Neural cell (in vitro differentiated cells): ENCODE measurements at regions not wholly inside any gene's neighbourhood (a gene's known extent, or its start where the extent isn't known, plus 50 kb on each side); places are given as distances from the start of the nearest gene placed in this dataset.

Experiments
- H2AFZ ChIP-seq: fragments of 200-600, 300-800 bp; sonication (generic), shearing (Covaris generic); 2 replicates; pipeline ENCODE4 v1.6.0; 2014; ENCODE audit warnings: low read depth, mild to moderate bottlenecking, antibody characterized with exemption, low read length, moderate library complexity
- H3F3A ChIP-seq: fragments of 200-600 bp; shearing (Covaris generic); 2 replicates; pipeline ENCODE4 v1.6.1; 2016; ENCODE audit warnings: mild to moderate bottlenecking, moderate library complexity, mixed read lengths, antibody characterized with exemption, low read length; ENCODE audit not compliant: insufficient read depth, poor library complexity, severe bottlenecking
- H3K27ac ChIP-seq: fragments of 200-600, 300-800 bp; sonication (generic), shearing (Covaris generic); 2 replicates; pipeline ENCODE4 v1.5.1; 2014; ENCODE audit warnings: mild to moderate bottlenecking, low read length, moderate library complexity
- H3K27me3 ChIP-seq: fragments of 300-800, 200-600 bp; sonication (generic), shearing (Covaris generic); 2 replicates; pipeline ENCODE4 v1.6.0; 2014; ENCODE audit warnings: mild to moderate bottlenecking, low read depth, low read length, moderate library complexity; ENCODE audit not compliant: insufficient read depth
- H3K36me3 ChIP-seq: fragments of 300-800, 200-600 bp; sonication (generic), shearing (Covaris generic); 2 replicates; pipeline ENCODE4 v1.5.1; 2014; ENCODE audit warnings: mild to moderate bottlenecking, antibody characterized with exemption, low read length, moderate library complexity; ENCODE audit not compliant: insufficient read depth
- H3K4me2 ChIP-seq: fragments of 300-800, 200-600 bp; sonication (generic), shearing (Covaris generic); 2 replicates; pipeline ENCODE4 v1.6.0; 2014; ENCODE audit warnings: mild to moderate bottlenecking, low read length
- H3K4me3 ChIP-seq: fragments of 300-800, 200-600 bp; sonication (generic), shearing (Covaris generic); 2 replicates; pipeline ENCODE4 v1.5.1; 2014; ENCODE audit warnings: mild to moderate bottlenecking, low read length, moderate library complexity
- H3K79me2 ChIP-seq: fragments of 200-600 bp; shearing (Covaris generic); replicated peaks from 2 replicates; pipeline ENCODE4 v1.6.0; 2014; ENCODE audit warnings: mild to moderate bottlenecking, low read length, moderate library complexity; ENCODE audit not compliant: insufficient read depth
- H3K9ac ChIP-seq: fragments of 300-800, 200-600 bp; sonication (generic), shearing (Covaris generic); 2 replicates; pipeline ENCODE4 v1.6.1; 2016; ENCODE audit warnings: mild to moderate bottlenecking, low read length, mixed read lengths
- H3K9me2 ChIP-seq: fragments of 200-600 bp; shearing (Covaris generic); 2 replicates; pipeline ENCODE4 v1.6.1; 2016; ENCODE audit warnings: mild to moderate bottlenecking, low read length, mixed read lengths; ENCODE audit not compliant: insufficient read depth
- H3K9me3 ChIP-seq: fragments of 200-600, 300-800 bp; sonication (generic), shearing (Covaris generic); 2 replicates; pipeline ENCODE4 v1.6.1; 2016; ENCODE audit warnings: mild to moderate bottlenecking, mixed run types, low read length, moderate library complexity, mixed read lengths
- H4K20me1 ChIP-seq: fragments of 200-600 bp; shearing (Covaris generic); 2 replicates; pipeline ENCODE4 v1.6.1; 2016; ENCODE audit warnings: mild to moderate bottlenecking, mixed run types; ENCODE audit not compliant: insufficient read depth
- EP300 ChIP-seq: fragments of 450-650 bp; conservative IDR thresholded peaks from 2 replicates; pipeline ENCODE4 v1.6.1; 2014; ENCODE audit warnings: antibody characterized with exemption, mild to moderate bottlenecking, moderate library complexity; ENCODE audit not compliant: poor library complexity, severe bottlenecking
- EZH2 ChIP-seq: fragments of 200-600, 300-800 bp; shearing (Covaris generic), sonication (generic); IDR thresholded peaks from 2 replicates; pipeline ENCODE4 v1.6.1; 2014; ENCODE audit warnings: antibody characterized with exemption, low read length, borderline replicate concordance, mild to moderate bottlenecking; ENCODE audit not compliant: insufficient read depth, poor library complexity, severe bottlenecking
- MXI1 ChIP-seq: fragments of 450-650 bp; conservative IDR thresholded peaks from 2 replicates; pipeline ENCODE4 v1.6.1; 2014; ENCODE audit warnings: antibody characterized with exemption, mild to moderate bottlenecking; ENCODE audit not compliant: poor library complexity, severe bottlenecking
- POLR2AphosphoS5 ChIP-seq: IDR thresholded peaks from 2 replicates; pipeline ENCODE4 v1.6.1; 2012
- RAD21 ChIP-seq: fragments of 450-650 bp; conservative IDR thresholded peaks from 2 replicates; pipeline ENCODE4 v1.6.1; 2014; ENCODE audit warnings: antibody characterized with exemption, mild to moderate bottlenecking, moderate library complexity
- SMC3 ChIP-seq: fragments of 450-650 bp; conservative IDR thresholded peaks from 2 replicates; pipeline ENCODE4 v1.6.1; 2014; ENCODE audit warnings: antibody characterized with exemption, mild to moderate bottlenecking, moderate library complexity; ENCODE audit not compliant: poor library complexity
- TAF1 ChIP-seq: IDR thresholded peaks from 2 replicates; pipeline ENCODE4 v1.6.1; 2012; ENCODE audit warnings: low read depth
- TF ChIP-seq, protein P1 (sequence below): IDR thresholded peaks from 2 replicates; pipeline ENCODE4 v1.6.1; 2012; ENCODE audit warnings: borderline replicate concordance
- TF ChIP-seq, protein P2 (sequence below): fragments of 450-650 bp; IDR thresholded peaks from 2 replicates; pipeline ENCODE4 v1.5.1; 2014; ENCODE audit warnings: antibody characterized with exemption, mild to moderate bottlenecking, moderate library complexity; ENCODE audit not compliant: poor library complexity, severe bottlenecking

DNA sequence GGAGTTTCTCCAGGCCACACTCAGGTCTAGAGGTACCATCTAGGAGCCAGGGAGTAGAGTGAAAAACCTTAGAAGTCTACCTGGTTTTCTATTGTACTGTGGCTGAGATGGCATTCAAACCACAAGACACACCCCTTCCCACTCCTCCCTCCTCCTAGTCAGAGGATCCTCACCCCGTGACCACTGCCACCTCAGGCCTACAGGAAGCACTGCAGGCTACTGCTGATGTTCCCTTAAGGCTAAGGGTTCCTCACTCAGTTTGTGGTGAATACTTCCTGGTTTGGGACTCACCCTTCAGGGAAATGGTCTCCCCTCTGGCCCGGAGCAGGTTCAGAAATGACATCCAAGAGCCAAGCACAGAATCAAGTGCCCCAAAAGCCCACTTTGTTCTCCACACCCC lies 1293.9 kb downstream of the JRKL start:
- Histone ChIP-seq H3K4me2 (no peak overlapping the region), H3K79me2 (no peaks in the 10 kb centered on the region), H3K36me3 (no peaks in the 10 kb centered on the region), H3K27me3 (no peaks in the 10 kb centered on the region), H3K9ac (no peak overlapping the region), H2AFZ (no peak overlapping the region), H3K9me2 (no peaks in the 10 kb centered on the region), H3K4me3 (no peak overlapping the region), H3K27ac (no peak overlapping the region), H3K9me3 (no peaks in the 10 kb centered on the region), H4K20me1 (no peaks in the 10 kb centered on the region), H3F3A (no peaks in the 10 kb centered on the region)
- no peak for TF ChIP-seq MXI1
- TF ChIP-seq, protein P1, sequence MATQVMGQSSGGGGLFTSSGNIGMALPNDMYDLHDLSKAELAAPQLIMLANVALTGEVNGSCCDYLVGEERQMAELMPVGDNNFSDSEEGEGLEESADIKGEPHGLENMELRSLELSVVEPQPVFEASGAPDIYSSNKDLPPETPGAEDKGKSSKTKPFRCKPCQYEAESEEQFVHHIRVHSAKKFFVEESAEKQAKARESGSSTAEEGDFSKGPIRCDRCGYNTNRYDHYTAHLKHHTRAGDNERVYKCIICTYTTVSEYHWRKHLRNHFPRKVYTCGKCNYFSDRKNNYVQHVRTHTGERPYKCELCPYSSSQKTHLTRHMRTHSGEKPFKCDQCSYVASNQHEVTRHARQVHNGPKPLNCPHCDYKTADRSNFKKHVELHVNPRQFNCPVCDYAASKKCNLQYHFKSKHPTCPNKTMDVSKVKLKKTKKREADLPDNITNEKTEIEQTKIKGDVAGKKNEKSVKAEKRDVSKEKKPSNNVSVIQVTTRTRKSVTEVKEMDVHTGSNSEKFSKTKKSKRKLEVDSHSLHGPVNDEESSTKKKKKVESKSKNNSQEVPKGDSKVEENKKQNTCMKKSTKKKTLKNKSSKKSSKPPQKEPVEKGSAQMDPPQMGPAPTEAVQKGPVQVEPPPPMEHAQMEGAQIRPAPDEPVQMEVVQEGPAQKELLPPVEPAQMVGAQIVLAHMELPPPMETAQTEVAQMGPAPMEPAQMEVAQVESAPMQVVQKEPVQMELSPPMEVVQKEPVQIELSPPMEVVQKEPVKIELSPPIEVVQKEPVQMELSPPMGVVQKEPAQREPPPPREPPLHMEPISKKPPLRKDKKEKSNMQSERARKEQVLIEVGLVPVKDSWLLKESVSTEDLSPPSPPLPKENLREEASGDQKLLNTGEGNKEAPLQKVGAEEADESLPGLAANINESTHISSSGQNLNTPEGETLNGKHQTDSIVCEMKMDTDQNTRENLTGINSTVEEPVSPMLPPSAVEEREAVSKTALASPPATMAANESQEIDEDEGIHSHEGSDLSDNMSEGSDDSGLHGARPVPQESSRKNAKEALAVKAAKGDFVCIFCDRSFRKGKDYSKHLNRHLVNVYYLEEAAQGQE: no peak
- no peak for TF ChIP-seq RAD21
- TF ChIP-seq POLR2AphosphoS5: no peak
- no peak for TF ChIP-seq TAF1
- no peak for TF ChIP-seq EZH2

DNA sequence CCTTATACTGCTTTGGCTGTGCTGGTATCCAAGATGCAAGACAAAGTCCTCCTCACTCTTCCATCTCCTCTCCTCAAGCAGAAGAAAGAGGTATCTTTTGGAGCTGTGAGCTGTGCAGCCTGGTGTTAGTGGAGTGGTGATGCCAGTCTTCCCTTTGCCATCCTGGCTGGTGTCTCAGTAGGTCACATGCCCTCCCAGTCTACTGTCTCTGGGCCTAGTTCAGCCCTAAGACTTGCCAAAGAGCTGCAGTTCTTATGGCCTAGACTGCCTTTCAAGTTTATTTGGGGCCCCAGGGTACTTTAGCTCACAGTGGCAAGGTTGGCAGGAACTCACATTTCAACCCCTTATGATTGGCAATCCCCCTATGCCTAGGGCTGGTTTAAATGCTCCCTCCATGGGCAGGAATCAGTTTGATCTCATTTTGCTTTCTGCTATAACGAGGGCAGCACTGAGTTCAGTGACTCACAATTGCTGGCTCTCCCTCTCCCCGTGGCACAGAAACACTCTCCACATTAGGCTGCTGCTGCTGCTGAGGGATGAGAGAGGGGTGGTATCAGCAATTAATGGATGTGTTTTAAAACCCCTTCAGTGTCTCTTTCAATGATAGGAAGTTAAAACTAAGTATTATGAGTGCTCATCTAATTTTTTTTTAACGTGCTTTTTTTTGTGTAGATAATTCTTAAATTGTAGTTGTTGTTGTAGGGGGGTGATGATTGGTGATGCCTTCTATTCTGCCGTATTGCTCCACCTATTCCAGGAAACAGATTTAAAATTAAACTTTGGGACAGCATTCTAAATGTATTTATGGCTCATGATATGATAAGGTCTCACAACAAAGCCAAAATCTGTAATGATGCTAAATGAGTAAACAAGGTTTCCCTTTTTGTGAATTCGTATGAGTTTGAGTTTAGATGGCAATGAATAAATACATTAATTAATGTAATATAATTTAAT lies 1295.0 kb downstream of the JRKL start:
- Histone ChIP-seq H3F3A (no peaks in the 10 kb centered on the region), H2AFZ (no peak overlapping the region), H3K9ac (no peak overlapping the region), H3K79me2 (no peaks in the 10 kb centered on the region), H3K36me3 (no peaks in the 10 kb centered on the region), H3K9me2 (no peaks in the 10 kb centered on the region), H3K9me3 (no peaks in the 10 kb centered on the region), H3K4me3 (no peak overlapping the region), H3K27ac (no peak overlapping the region), H4K20me1 (no peaks in the 10 kb centered on the region), H3K4me2 (no peak overlapping the region), H3K27me3 (no peaks in the 10 kb centered on the region)
- no peak for TF ChIP-seq EZH2
- TF ChIP-seq, protein P2, sequence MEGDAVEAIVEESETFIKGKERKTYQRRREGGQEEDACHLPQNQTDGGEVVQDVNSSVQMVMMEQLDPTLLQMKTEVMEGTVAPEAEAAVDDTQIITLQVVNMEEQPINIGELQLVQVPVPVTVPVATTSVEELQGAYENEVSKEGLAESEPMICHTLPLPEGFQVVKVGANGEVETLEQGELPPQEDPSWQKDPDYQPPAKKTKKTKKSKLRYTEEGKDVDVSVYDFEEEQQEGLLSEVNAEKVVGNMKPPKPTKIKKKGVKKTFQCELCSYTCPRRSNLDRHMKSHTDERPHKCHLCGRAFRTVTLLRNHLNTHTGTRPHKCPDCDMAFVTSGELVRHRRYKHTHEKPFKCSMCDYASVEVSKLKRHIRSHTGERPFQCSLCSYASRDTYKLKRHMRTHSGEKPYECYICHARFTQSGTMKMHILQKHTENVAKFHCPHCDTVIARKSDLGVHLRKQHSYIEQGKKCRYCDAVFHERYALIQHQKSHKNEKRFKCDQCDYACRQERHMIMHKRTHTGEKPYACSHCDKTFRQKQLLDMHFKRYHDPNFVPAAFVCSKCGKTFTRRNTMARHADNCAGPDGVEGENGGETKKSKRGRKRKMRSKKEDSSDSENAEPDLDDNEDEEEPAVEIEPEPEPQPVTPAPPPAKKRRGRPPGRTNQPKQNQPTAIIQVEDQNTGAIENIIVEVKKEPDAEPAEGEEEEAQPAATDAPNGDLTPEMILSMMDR: no peak
- no peak for TF ChIP-seq EP300
- TF ChIP-seq RAD21: no peak
- TF ChIP-seq TAF1: no peak
- TF ChIP-seq SMC3: no peak
